Effector CD8-positive, alpha-beta T cell (primary cell): ENCODE measurements at regions not wholly inside any gene's neighbourhood (a gene's known extent, or its start where the extent isn't known, plus 50 kb on each side); places are given as distances from the start of the nearest gene placed in this dataset.

Experiments
- DNase-seq: peaks from one replicate; lab custom pipeline; 2025; lab: John Stamatoyannopoulos, UW

GRCh38 chr17:77394540-77395295 lies 253.9 kb downstream of the SEC14L1 start:
- no peak for DNase-seq

GRCh38 chr17:77395501-77396048 lies 254.8 kb downstream of the SEC14L1 start:
- DNase-seq, result no peak

- no peak for DNase-seq
Observed at GRCh38 chr17:77396610-77397009, 255.8 kb downstream of the SEC14L1 start.

GRCh38 chr17:77398274-77398673 lies 257.5 kb downstream of the SEC14L1 start:
- DNase-seq, result no peak

- no peak for DNase-seq
Observed at GRCh38 chr17:77399319-77399957, 258.7 kb downstream of the SEC14L1 start.

GRCh38 chr17:77400445-77400870 lies 259.7 kb downstream of the SEC14L1 start:
- peak; percentile 50 for DNase-seq

- DNase-seq, result no peak
Observed at GRCh38 chr17:77402159-77402731, 261.5 kb downstream of the SEC14L1 start.

GRCh38 chr17:77403854-77404253 lies 263.1 kb downstream of the SEC14L1 start:
- DNase-seq, result no peak

- peak; percentile 51 for DNase-seq
Observed at GRCh38 chr17:77404812-77405581, 264.2 kb downstream of the SEC14L1 start.

- DNase-seq, result no peak
Observed at GRCh38 chr17:77405867-77406732, 265.3 kb downstream of the SEC14L1 start.

GRCh38 chr17:77407321-77408277 lies 266.8 kb downstream of the SEC14L1 start:
- no peak for DNase-seq

- DNase-seq, result no peak
Observed at GRCh38 chr17:77408284-77408683, 267.5 kb downstream of the SEC14L1 start.

GRCh38 chr17:77409282-77410161 lies 268.8 kb downstream of the SEC14L1 start:
- no peak for DNase-seq

GRCh38 chr17:77410470-77410869 lies 269.7 kb downstream of the SEC14L1 start:
- DNase-seq, result no peak

- no peak for DNase-seq
Observed at GRCh38 chr17:77414811-77415400, 274.1 kb downstream of the SEC14L1 start.

- DNase-seq, result no peak
Observed at GRCh38 chr17:77416105-77416713, 275.4 kb downstream of the SEC14L1 start.

- DNase-seq, result no peak
Observed at GRCh38 chr17:77417575-77417974, 276.8 kb downstream of the SEC14L1 start.

GRCh38 chr17:77418609-77419008 lies 277.8 kb downstream of the SEC14L1 start:
- DNase-seq, result no peak
